Stimulated activated CD4-positive, alpha-beta T cell treated with anti-CD3 and anti-CD28 coated beads, Interleukin-12 subunit alpha, Interleukin-12 subunit beta, amount 100 ng/mL, for 24 hours (primary cell): ENCODE measurements at regions not wholly inside any gene's neighbourhood (a gene's known extent, or its start where the extent isn't known, plus 50 kb on each side); places are given as distances from the start of the nearest gene placed in this dataset.
"Not testable (repeated sequence)": the region's sequence is repeated elsewhere in the genome, so short reads cannot be mapped to it uniquely, and the experiment has no call there.

Source experiments
- DNase-seq, 2 experiments: peaks; one replicate each; pipeline ENCODE4 v3.0.0-alpha.2; 2020; ENCODE audit warnings: low read depth in 2 of 2

DNA sequence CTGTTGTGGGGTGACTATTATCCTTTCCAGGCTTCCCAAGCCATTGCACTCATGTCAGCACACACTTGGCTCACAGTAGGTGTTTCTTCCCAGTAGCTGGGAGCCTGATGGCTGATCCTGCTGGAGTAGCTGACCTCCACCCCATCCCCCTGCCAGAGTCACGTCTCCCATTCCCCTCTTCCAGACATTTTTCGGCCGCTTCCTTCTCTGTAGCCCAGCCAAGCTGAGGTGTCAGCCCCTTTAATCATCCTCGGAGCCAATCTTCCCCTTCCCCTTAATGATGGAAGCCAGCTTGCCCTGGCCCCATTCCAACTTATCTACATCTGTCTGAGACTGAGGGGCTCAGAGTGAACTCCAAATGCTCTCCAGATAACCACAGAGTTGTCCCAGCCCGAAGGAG lies 550.7 kb downstream of the MN1 start:
- DNase-seq = no peak

- no peak for DNase-seq
Measured at GRCh38 chr22:27251563-27251962, 550.0 kb downstream of the MN1 start.

- DNase-seq = no peak
Measured at GRCh38 chr22:27252282-27253049, 549.1 kb downstream of the MN1 start.

DNA sequence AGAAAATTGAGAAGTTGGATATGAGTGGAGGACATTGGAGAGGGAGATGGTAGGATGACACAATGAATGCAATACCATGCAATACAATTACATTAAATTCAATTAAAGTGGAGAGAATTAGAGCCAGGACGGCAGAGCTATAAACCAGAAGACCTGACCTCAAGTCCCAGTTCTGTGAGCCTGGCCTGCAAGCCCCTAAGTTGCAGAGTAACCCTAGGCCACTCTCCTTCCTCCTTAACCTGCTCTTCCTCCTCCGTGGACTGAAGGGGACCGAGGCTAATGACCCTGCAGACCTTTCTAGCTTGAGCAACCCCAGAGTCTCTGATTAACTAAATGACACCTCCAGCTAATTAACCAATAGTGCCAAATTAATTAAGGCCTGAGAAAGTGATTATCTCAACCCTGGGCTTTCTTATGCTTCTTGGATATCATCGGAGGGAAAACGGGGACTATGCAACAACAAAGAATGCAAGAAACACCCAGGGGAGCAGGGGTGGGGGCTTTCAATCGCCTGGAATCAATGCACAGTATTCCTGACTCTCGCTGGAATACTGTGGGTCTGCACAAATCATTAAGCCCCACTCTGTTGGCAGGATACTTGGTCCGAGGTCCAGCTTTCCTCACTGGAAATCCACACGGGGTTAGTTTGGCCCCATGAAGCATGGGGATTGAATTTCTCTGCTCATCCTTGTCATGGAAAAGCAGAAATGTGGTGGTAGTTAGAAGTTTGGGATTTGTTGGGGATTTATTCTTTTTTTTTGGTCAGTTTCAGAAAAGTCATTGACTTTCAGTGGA lies 548.3 kb downstream of the MN1 start:
- DNase-seq = no peak

- not testable (repeated sequence) for DNase-seq
Measured at GRCh38 chr22:27254063-27254462, 547.5 kb downstream of the MN1 start.

- DNase-seq = no peak
Measured at GRCh38 chr22:27255580-27255979, 546.0 kb downstream of the MN1 start.

- no peak for DNase-seq
Measured at GRCh38 chr22:27257987-27258386, 543.6 kb downstream of the MN1 start.

DNA sequence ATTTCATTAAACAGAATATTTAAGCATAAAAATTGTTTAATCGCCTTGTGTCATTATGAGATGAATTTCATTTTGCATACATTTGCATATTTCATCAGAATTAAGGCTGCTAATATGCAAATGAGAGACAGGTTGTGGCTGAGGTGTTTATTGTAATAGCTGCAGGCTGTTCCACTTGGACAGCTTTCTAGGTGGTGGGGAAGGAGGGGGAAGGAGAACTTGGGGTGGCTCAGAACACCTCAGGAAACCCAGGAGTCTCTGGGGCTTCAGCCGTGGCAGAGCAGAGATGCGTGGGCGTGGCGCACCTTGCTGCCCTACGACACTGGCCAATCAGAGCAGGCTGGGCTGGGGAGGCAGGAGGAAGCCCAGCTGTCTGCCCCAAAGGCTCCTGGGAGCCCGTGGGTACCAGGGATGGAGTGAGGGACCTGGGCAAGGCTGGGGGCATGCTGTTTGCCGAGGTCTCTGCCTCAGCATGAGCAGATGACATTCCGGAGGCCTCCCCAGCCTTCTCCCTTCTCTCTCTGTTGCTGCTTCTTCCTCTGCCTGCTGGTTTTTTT lies 542.9 kb downstream of the MN1 start:
- no peak for DNase-seq

DNA sequence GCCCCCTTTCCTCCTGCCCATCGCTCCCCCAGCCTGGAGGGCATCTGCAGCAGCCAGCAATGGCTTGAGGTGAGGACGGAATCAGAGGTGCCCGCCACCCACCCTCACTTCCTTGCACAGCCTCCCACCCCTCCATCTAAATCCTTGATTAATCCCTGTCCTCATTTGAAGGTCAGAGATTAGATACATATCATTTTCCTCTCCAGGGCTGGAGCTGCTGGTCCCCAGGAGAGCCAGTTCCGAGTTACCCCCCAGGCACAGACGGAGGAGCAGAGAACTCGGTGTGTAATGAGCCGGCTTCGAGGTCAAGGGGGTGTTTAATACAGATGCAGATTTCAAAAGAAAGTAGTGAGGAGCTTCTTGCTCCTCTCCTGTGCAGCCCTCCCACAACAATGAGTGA lies 542.1 kb downstream of the MN1 start:
- DNase-seq = no peak

DNA sequence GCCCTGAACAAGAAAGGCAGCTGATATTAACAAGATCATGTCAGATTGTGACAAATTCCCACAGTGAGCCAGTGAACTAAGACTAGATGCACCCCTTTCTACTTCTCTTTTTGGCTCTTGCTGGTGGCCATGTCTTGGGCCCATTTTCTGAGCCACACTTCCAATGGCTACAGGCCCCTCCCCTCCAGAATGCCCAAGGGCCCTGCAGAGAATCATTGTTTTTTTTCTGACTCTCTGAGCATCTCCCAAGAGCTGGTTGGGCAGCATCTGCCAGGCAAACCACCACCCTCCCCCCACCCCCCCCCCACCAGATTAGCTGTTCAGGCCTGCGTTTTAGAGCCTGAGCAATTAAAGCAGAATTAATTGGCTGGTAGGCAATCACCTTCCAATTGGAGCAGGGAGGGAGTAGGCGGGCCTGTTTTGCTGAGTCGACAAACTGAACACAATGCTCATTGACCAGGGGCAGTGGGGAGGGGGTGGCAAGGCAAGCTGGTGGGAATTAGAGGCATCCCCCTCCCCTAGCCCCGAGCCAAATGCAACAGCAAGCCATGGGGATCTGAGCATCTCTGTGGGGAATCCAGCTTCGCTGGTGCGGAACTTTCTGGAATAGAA lies 541.4 kb downstream of the MN1 start:
- DNase-seq = no peak

- DNase-seq = no peak
Measured at GRCh38 chr22:27262361-27262760, 539.2 kb downstream of the MN1 start.

GRCh38 chr22:27264184-27264583 lies 537.4 kb downstream of the MN1 start:
- no peak for DNase-seq

DNA sequence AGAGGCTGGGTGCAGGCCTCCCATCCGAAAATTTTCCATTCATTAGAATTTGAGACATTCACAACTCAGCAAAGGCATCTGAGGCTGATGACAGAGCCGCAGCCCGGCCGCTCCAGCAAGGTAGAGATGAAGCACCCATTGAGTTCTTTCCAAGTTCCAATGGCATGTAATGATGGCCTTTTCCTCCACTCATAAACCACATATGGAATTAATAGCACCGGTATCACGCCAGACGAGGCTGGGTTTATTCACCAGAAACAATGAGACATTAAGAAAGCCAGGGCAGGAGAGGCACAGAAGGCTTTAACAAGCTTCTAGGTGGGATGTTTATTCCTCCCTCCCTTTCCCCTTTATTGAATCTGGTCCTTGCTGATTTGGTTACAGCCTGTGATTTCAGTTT lies 534.4 kb downstream of the MN1 start:
- no peak for DNase-seq

DNA sequence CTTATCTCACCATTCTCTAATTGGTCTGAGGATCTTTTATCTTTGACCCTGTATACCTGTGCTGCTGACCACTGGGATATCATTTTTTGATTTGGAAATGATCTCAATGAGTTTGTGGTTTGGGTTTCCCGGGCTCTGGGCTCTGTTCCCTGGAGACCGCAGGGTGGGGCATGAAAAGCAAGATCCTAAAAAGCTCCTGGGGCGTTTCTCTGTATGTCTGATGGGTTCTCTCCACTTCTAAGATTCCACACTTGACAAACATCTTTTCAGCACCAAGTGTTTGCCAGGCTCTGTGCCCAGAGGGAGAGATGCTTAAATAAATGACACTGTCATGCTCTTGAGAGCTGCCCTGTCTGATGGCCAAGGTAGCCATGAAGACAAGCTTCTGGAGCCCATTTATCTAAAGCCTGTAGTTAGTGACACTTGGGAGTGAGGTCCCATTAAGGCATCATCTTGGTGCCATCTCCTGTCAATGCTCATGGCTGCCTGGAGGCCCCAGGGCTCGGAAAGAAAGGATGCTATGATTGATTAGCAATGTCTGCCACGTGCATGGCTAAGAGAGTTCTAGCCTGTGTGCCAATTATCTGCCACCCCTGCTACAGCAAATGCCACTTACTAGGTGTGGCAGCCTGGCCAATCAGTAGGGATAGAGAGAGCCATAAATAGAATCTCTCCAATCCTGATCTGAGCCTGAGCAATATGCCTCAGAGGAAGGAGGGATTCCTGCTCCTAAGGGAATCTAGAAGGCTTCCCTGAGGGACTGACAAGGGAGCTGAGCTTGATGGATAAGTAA lies 531.6 kb downstream of the MN1 start:
- DNase-seq = no peak

- no peak for DNase-seq
Measured at GRCh38 chr22:27270818-27271510, 530.6 kb downstream of the MN1 start.

GRCh38 chr22:27273436-27273835 lies 528.1 kb downstream of the MN1 start:
- no peak for DNase-seq

DNA sequence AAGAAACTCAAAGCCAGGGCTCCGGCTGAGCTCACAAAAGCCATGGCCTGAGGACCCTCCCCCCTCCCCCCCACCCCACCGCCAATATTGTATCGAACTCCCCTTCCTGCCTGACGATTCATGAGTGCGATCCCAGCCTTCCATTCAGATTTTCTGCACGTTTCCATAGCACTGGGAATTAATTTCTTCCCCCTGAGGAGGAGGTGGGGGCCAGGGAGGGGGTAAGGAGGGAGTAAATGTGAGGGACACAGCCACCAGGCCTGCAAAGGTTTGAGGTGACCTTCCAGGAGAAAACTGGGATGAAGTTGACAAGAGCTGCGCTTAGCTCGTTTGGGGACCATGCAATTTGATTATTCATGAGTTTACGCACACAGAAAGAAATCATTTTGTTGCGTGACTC lies 527.7 kb downstream of the MN1 start:
- no peak for DNase-seq

DNA sequence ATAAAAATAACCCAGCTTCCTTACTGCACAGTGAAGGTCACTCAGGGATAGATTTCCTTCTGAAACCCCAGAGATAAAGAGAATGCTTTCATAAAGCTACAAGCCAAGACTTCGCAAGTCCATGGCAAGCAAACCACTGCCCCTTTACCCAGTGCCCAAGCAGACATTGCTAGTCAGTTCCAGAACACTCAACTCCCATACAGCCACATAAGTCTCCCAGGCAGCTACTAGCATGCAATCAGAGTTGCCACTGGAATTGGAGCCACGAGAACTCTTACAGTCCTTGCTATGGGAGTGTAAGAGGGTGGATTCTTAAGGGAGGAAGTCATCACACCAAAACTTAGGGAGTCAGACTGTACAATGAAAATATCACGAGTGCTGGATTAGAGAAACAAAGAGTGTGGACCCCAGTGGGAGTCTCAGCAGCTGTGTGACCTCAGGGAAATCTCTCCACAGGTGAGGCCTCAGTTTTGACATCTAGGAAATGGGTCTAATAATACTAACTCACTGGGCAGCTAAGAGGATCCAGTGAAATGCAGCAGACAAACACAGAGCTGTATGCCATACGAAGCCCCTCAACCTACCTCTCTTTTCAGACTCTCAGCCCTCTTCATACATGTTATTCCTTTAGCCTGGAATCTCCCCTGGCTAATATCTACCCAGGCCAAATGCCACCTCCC lies 526.6 kb downstream of the MN1 start:
- DNase-seq = no peak

DNA sequence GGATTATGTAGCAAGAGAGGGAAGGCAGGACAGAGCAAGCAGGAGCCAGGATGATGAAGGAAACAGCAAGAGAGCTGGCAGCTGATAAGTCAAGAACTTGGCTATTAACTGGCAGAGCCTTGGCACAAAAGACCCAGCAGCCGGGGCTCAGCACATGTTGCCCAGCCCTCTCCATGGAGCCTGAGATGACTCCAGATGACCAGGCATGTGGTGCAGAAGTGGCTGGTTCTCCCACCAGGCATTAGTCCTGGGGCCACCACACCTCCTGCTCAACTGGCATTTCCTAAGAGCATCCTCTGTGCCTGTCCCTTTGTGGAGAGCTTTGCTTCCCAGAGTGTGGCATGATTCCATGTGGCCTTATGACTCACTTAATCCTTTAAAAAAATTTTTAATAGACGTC lies 522.6 kb downstream of the MN1 start:
- DNase-seq = no peak

- no peak for DNase-seq
Measured at GRCh38 chr22:27283240-27283639, 518.3 kb downstream of the MN1 start.

DNA sequence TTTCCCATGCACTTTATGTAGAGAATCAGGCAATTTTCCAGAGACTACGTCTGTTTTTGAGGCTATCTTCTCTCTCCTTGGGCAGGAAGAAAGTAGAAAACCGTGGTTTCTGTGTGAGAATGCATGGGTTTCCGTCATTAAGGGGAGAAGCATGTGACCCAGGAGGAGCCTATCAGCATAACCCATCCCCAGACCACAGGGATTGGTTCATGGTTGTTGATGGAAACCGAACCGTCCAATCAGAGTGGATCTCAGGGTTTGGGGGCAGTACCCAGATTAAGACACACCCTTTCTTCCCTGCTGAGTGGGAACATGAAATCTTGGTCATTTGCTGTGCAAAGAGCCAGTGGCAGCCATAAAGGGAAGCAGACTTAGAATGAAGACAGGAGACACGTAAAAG lies 517.8 kb downstream of the MN1 start:
- DNase-seq = no peak
